ENCODE measurements at regions not wholly inside any gene's neighbourhood (a gene's known extent, or its start where the extent isn't known, plus 50 kb on each side); places are given as distances from the start of the nearest gene placed in this dataset.

- TF ChIP-seq SNAPC4 (CRISPR knock-in tag; IDR thresholded peaks at IDR 0.05), result no peak
Measured at GRCh38 chr16:5693426-5693825, 595.8 kb upstream of the EEF2KMT start (continued).

- ChIA-PET POLR2A (no interaction called here), CTCF (ENCODE audit: low intra/inter-chr PET ratio, low total read pairs) (no interaction called here)
- in situ Hi-C loops (cut with HindIII; ENCODE audit: extremely low pct_ligation_motif_present, low pct_unique_long_range_greater_than_20kb) (no loop called here), intact Hi-C loops (cut with micrococcal nuclease; ENCODE audit: unreplicated experiment) (no loop called here)
- Histone ChIP-seq H3K4me1 (ENCODE audit: insufficient read depth, low read length) (no peaks in the 10 kb centered on the region), H3K27me3 (ENCODE audit: control insufficient read depth in 1 of 2, insufficient read depth in 2 of 2, low read length in 2 of 2) (0 out of 5 replicates have a peak, but pooled peaks cover 0 to 1% of the 10 kb centered on the region in 2 experiments), H2AFZ (ENCODE audit: low read length) (no peak overlapping the region), H3K9ac (ENCODE audit: insufficient read depth, low read depth, low read length) (no peak overlapping the region), H3K9me3 (ENCODE audit: low read length) (no peaks in the 10 kb centered on the region), H4K20me1 (ENCODE audit: insufficient read depth, low read length) (no peaks in the 10 kb centered on the region), H3K4me2 (ENCODE audit: low read depth, low read length) (no peak overlapping the region), H3K79me2 (ENCODE audit: insufficient read depth, low read length) (no peaks in the 10 kb centered on the region), H3K27ac (ENCODE audit: extremely low read length, insufficient read depth, low read length) (no peak overlapping the region), H3K36me3 (replicated peaks in 1 of 2; ENCODE audit: control insufficient read depth in 1 of 2, insufficient read depth in 2 of 2, low read length in 2 of 2) (no peaks in the 10 kb centered on the region), H3K4me3 (replicated peaks in 1 of 3; ENCODE audit: insufficient read depth in 1 of 3, low read depth in 2 of 3, low read length in 3 of 3) (no peak overlapping the region)
- no TSS peak for BruUV-seq (replicated peaks)
- DNase-seq (ENCODE audit: low spot score) (no peak), FAIRE-seq (no peak), ATAC-seq (no peak)
- WGBS (ENCODE audit: low lambda C conversion rate), result 3% methylated on average over 3 of the region's 3 CpGs
- no peak for TF ChIP-seq KMT2A (CRISPR knock-in tag; IDR thresholded peaks at IDR 0.05)
- no peak for TF ChIP-seq MED8 (CRISPR knock-in tag; IDR thresholded peaks at IDR 0.05; ENCODE audit: insufficient replicate concordance)
- TF ChIP-seq ZNF598 (CRISPR knock-in tag; IDR thresholded peaks at IDR 0.05; ENCODE audit: borderline replicate concordance), result no peak
- no peak for TF ChIP-seq PHF8 (CRISPR knock-in tag; IDR thresholded peaks at IDR 0.05)
- TF ChIP-seq ZNF18 (CRISPR knock-in tag; IDR thresholded peaks at IDR 0.05; ENCODE audit: insufficient replicate concordance), result no peak
- TF ChIP-seq KAT7 (CRISPR knock-in tag; IDR thresholded peaks at IDR 0.05; ENCODE audit: borderline replicate concordance), result no peak
- TF ChIP-seq ZNF703 (CRISPR knock-in tag; IDR thresholded peaks at IDR 0.05; ENCODE audit: borderline replicate concordance), result no peak
- no peak for TF ChIP-seq ZNF10 (CRISPR knock-in tag; IDR thresholded peaks at IDR 0.05; ENCODE audit: borderline replicate concordance, low read depth)
- TF ChIP-seq LRRFIP1 (CRISPR knock-in tag; conservative IDR thresholded peaks at IDR 0.05), result no peak
- no peak for TF ChIP-seq IRF1 (CRISPR knock-in tag; IDR thresholded peaks at IDR 0.05; ENCODE audit: low read depth)
- no peak for TF ChIP-seq MAZ (IDR thresholded peaks at IDR 0.05; ENCODE audit: borderline replicate concordance, low read depth, low read length)
- no peak for TF ChIP-seq MAZ (CRISPR knock-in tag; IDR thresholded peaks at IDR 0.05; ENCODE audit: low read depth)
Measured at GRCh38 chr16:5681966-5682365, 584.4 kb upstream of the EEF2KMT start.

Data from HepG2 (cell line).